Panc1 (cell line): ENCODE measurements at regions not wholly inside any gene's neighbourhood (a gene's known extent, or its start where the extent isn't known, plus 50 kb on each side); places are given as distances from the start of the nearest gene placed in this dataset.

ENCODE experiments used
- SIN3A ChIP-seq: IDR thresholded peaks from 2 replicates; pipeline ENCODE4 v1.6.1; 2012; ENCODE audit warnings: low read depth, mild to moderate bottlenecking, low read length, moderate library complexity, borderline replicate concordance; ENCODE audit not compliant: insufficient read depth
- TCF7L2 ChIP-seq: IDR thresholded peaks from 2 replicates; pipeline ENCODE4 v1.6.1; 2011; ENCODE audit warnings: mild to moderate bottlenecking, low read depth, low read length, inconsistent platforms
- TF ChIP-seq, protein P1 (sequence below): fragments of 450-650 bp; IDR thresholded peaks from 2 replicates; pipeline ENCODE4 v1.5.1; 2017; ENCODE audit warnings: mild to moderate bottlenecking
- TF ChIP-seq, protein P2 (sequence below), 2 experiments: IDR thresholded peaks; 2 replicates each; pipeline ENCODE4 v1.6.1; 2011 to 2012; ENCODE audit warnings: low read depth in 2 of 2, control low read depth in 1 of 2, low read length in 1 of 2, mild to moderate bottlenecking in 1 of 2, moderate library complexity in 1 of 2; ENCODE audit not compliant: insufficient read depth in 1 of 2

DNA sequence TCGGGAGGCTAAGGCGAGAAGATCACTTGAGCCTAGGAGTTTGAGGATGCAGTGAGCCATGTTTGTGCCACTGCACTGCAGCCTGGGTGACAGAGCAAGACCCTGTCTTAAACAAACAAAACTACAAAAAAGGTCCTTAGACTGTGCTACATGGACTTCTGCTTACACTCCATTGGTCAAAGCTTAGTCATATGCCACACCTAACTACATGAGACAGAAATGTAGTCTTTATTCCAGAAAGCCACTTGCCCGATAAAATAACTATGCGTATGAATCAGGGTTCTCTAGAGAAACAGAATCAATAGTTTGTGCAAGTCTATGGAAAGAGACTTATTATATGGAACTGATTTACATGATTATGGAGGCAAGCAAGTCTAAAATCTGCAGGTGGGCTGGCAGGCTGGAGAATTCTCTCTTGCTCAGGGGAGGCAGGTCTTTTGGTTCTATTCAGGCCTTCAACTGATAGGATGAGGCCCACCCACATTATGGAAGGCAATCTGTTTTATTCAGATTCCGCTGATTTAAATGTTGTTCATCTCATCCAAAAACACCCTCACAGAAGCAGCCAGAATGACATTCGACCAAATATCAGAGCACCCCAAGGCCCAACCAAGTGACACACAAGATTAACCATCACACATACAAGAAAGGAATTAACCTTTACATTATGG, 114.4 kb upstream of the SIX2 start:
- TF ChIP-seq, protein P1, sequence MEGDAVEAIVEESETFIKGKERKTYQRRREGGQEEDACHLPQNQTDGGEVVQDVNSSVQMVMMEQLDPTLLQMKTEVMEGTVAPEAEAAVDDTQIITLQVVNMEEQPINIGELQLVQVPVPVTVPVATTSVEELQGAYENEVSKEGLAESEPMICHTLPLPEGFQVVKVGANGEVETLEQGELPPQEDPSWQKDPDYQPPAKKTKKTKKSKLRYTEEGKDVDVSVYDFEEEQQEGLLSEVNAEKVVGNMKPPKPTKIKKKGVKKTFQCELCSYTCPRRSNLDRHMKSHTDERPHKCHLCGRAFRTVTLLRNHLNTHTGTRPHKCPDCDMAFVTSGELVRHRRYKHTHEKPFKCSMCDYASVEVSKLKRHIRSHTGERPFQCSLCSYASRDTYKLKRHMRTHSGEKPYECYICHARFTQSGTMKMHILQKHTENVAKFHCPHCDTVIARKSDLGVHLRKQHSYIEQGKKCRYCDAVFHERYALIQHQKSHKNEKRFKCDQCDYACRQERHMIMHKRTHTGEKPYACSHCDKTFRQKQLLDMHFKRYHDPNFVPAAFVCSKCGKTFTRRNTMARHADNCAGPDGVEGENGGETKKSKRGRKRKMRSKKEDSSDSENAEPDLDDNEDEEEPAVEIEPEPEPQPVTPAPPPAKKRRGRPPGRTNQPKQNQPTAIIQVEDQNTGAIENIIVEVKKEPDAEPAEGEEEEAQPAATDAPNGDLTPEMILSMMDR: no peak
- no peak for TF ChIP-seq SIN3A
- no peak for TF ChIP-seq TCF7L2
- TF ChIP-seq, protein P2, sequence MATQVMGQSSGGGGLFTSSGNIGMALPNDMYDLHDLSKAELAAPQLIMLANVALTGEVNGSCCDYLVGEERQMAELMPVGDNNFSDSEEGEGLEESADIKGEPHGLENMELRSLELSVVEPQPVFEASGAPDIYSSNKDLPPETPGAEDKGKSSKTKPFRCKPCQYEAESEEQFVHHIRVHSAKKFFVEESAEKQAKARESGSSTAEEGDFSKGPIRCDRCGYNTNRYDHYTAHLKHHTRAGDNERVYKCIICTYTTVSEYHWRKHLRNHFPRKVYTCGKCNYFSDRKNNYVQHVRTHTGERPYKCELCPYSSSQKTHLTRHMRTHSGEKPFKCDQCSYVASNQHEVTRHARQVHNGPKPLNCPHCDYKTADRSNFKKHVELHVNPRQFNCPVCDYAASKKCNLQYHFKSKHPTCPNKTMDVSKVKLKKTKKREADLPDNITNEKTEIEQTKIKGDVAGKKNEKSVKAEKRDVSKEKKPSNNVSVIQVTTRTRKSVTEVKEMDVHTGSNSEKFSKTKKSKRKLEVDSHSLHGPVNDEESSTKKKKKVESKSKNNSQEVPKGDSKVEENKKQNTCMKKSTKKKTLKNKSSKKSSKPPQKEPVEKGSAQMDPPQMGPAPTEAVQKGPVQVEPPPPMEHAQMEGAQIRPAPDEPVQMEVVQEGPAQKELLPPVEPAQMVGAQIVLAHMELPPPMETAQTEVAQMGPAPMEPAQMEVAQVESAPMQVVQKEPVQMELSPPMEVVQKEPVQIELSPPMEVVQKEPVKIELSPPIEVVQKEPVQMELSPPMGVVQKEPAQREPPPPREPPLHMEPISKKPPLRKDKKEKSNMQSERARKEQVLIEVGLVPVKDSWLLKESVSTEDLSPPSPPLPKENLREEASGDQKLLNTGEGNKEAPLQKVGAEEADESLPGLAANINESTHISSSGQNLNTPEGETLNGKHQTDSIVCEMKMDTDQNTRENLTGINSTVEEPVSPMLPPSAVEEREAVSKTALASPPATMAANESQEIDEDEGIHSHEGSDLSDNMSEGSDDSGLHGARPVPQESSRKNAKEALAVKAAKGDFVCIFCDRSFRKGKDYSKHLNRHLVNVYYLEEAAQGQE (IDR thresholded peaks at IDR 0.05; ENCODE audit: insufficient read depth in 1 of 2, low read depth in 2 of 2, low read length in 1 of 2): no peak
